GM12878 (cell line): ENCODE measurements at regions not wholly inside any gene's neighbourhood (a gene's known extent, or its start where the extent isn't known, plus 50 kb on each side); places are given as distances from the start of the nearest gene placed in this dataset.

Source experiments
- E2F4 ChIP-seq: IDR thresholded peaks from 2 replicates; pipeline ENCODE4 v1.6.1; 2012; ENCODE audit warnings: low read depth, low read length, improper control_type of control experiment

- TF ChIP-seq E2F4, result no peak
Observed at GRCh38 chr3:9311228-9311627, 51.6 kb upstream of the THUMPD3 start (continued).
